Activated T-helper 17 cell treated with anti-CD3 and anti-CD28 coated beads, Interleukin-2, amount 50 U/mL, for 72 hours (primary cell): ENCODE measurements at regions not wholly inside any gene's neighbourhood (a gene's known extent, or its start where the extent isn't known, plus 50 kb on each side); places are given as distances from the start of the nearest gene placed in this dataset.

ENCODE experiments used
- ATAC-seq: fragments of 150-1000 bp; cut with Tn5 transposase; replicated peaks from 2 replicates; pipeline ENCODE4 v1.10.0; 2021; ENCODE audit warnings: mild to moderate bottlenecking, moderate library complexity
- H3K27ac Mint-ChIP-seq: one replicate; pipeline ENCODE4 v1.8.0; 2022; ENCODE audit warnings: mixed read lengths
- H3K27me3 Mint-ChIP-seq: one replicate; pipeline ENCODE4 v1.8.0; 2022; ENCODE audit warnings: mixed read lengths
- H3K36me3 Mint-ChIP-seq: one replicate; pipeline ENCODE4 v1.8.0; 2022; ENCODE audit warnings: low read depth, mild to moderate bottlenecking, mixed read lengths
- H3K4me1 Mint-ChIP-seq: one replicate; pipeline ENCODE4 v1.8.0; 2022; ENCODE audit warnings: mixed read lengths
- H3K4me3 Mint-ChIP-seq: one replicate; pipeline ENCODE4 v1.8.0; 2022; ENCODE audit warnings: mild to moderate bottlenecking, mixed read lengths
- H3K9me3 Mint-ChIP-seq: one replicate; pipeline ENCODE4 v1.8.0; 2022; ENCODE audit warnings: mixed read lengths

- ATAC-seq, result no peak
- no peaks in the 10 kb centered on the region for H3K36me3 Mint-ChIP-seq
- H3K4me3 Mint-ChIP-seq, result no peak overlapping the region
- no peak overlapping the region for H3K27ac Mint-ChIP-seq
- peaks cover 10% of the 10 kb centered on the region for H3K9me3 Mint-ChIP-seq
- H3K4me1 Mint-ChIP-seq, result no peaks in the 10 kb centered on the region
- H3K27me3 Mint-ChIP-seq, result no peaks in the 10 kb centered on the region
These were observed 50.2 kb upstream of the PLET1 start for GRCh38 chr11:112310848-112311247.

- no peaks in the 10 kb centered on the region for H3K4me1 Mint-ChIP-seq
- no peak overlapping the region for H3K4me3 Mint-ChIP-seq
- no peak for ATAC-seq
- H3K36me3 Mint-ChIP-seq, result peaks cover 20% of the 10 kb centered on the region
- H3K9me3 Mint-ChIP-seq, result no peaks in the 10 kb centered on the region
- H3K27ac Mint-ChIP-seq, result no peak overlapping the region
- no peaks in the 10 kb centered on the region for H3K27me3 Mint-ChIP-seq
These were observed 54.5 kb upstream of the PLET1 start for GRCh38 chr11:112315057-112315720.

- no peak overlapping the region for H3K4me3 Mint-ChIP-seq
- H3K4me1 Mint-ChIP-seq, result peaks cover under 1% of the 10 kb centered on the region
- H3K36me3 Mint-ChIP-seq, result peaks cover 20% of the 10 kb centered on the region
- H3K27me3 Mint-ChIP-seq, result no peaks in the 10 kb centered on the region
- no peaks in the 10 kb centered on the region for H3K9me3 Mint-ChIP-seq
- no peak overlapping the region for H3K27ac Mint-ChIP-seq
- ATAC-seq, result no peak
These were observed 55.4 kb upstream of the PLET1 start for GRCh38 chr11:112315861-112316739.

GRCh38 chr11:112316971-112317370 is 56.3 kb upstream of the PLET1 start:
- ATAC-seq, result no peak
- no peaks in the 10 kb centered on the region for H3K27me3 Mint-ChIP-seq
- no peak overlapping the region for H3K4me3 Mint-ChIP-seq
- no peaks in the 10 kb centered on the region for H3K9me3 Mint-ChIP-seq
- no peak overlapping the region for H3K27ac Mint-ChIP-seq
- H3K4me1 Mint-ChIP-seq, result peaks cover 6% of the 10 kb centered on the region
- peaks cover 20% of the 10 kb centered on the region for H3K36me3 Mint-ChIP-seq

- no peak for ATAC-seq
These were observed 57.5 kb upstream of the PLET1 start for GRCh38 chr11:112318184-112318591.

GRCh38 chr11:112318661-112319060 is 58.0 kb upstream of the PLET1 start:
- Mint-ChIP-seq H3K27ac (no peak overlapping the region), H3K27me3 (no peaks in the 10 kb centered on the region), H3K36me3 (peaks cover 20% of the 10 kb centered on the region), H3K4me3 (no peak overlapping the region), H3K9me3 (no peaks in the 10 kb centered on the region), H3K4me1 (peaks cover 12% of the 10 kb centered on the region)
- ATAC-seq, result no peak

More at GRCh38 chr11:112318184-112318591, 57.5 kb upstream of the PLET1 start:
- no peak overlapping the region for H3K4me3 Mint-ChIP-seq
- no peaks in the 10 kb centered on the region for H3K9me3 Mint-ChIP-seq
- H3K27me3 Mint-ChIP-seq, result no peaks in the 10 kb centered on the region
- H3K36me3 Mint-ChIP-seq, result peaks cover 20% of the 10 kb centered on the region
- H3K4me1 Mint-ChIP-seq, result peaks cover 12% of the 10 kb centered on the region
- peak overlapping the region; percentile 7 for H3K27ac Mint-ChIP-seq

GRCh38 chr11:112320668-112321067 is 60.0 kb upstream of the PLET1 start:
- ATAC-seq, result no peak
- Mint-ChIP-seq H3K9me3 (no peaks in the 10 kb centered on the region), H3K4me1 (peaks cover 12% of the 10 kb centered on the region), H3K4me3 (no peak overlapping the region), H3K36me3 (peaks cover 20% of the 10 kb centered on the region), H3K27ac (peak overlapping the region; percentile 42), H3K27me3 (no peaks in the 10 kb centered on the region)

GRCh38 chr11:112321501-112322172 is 61.0 kb upstream of the PLET1 start:
- H3K9me3 Mint-ChIP-seq, result no peaks in the 10 kb centered on the region
- peak overlapping the region; percentile 47 for H3K27ac Mint-ChIP-seq
- H3K27me3 Mint-ChIP-seq, result no peaks in the 10 kb centered on the region
- ATAC-seq, result peak; percentile 29
- H3K36me3 Mint-ChIP-seq, result peaks cover 20% of the 10 kb centered on the region
- H3K4me3 Mint-ChIP-seq, result no peak overlapping the region
- H3K4me1 Mint-ChIP-seq, result peaks cover 12% of the 10 kb centered on the region

GRCh38 chr11:112322173-112322790 is 61.6 kb upstream of the PLET1 start:
- Mint-ChIP-seq H3K4me3 (no peak overlapping the region), H3K36me3 (peaks cover 20% of the 10 kb centered on the region), H3K27me3 (no peaks in the 10 kb centered on the region), H3K9me3 (no peaks in the 10 kb centered on the region), H3K27ac (peak overlapping the region; percentile 47), H3K4me1 (peaks cover 12% of the 10 kb centered on the region)
- no peak for ATAC-seq

- peaks cover 6% of the 10 kb centered on the region for H3K4me1 Mint-ChIP-seq
- no peaks in the 10 kb centered on the region for H3K27me3 Mint-ChIP-seq
- H3K27ac Mint-ChIP-seq, result no peak overlapping the region
- H3K4me3 Mint-ChIP-seq, result no peak overlapping the region
- peaks cover 11% of the 10 kb centered on the region for H3K36me3 Mint-ChIP-seq
- peaks cover 10% of the 10 kb centered on the region for H3K9me3 Mint-ChIP-seq
- no peak for ATAC-seq
These were observed 73.7 kb upstream of the PLET1 start for GRCh38 chr11:112334381-112334780.

- Mint-ChIP-seq H3K9me3 (peaks cover 5% of the 10 kb centered on the region), H3K27ac (no peak overlapping the region), H3K4me3 (no peak overlapping the region), H3K4me1 (peaks cover 6% of the 10 kb centered on the region), H3K36me3 (peaks cover 5% of the 10 kb centered on the region), H3K27me3 (no peaks in the 10 kb centered on the region)
- ATAC-seq, result no peak
These were observed 75.8 kb upstream of the PLET1 start for GRCh38 chr11:112336356-112336886.

GRCh38 chr11:112339566-112339965 is 78.9 kb upstream of the PLET1 start:
- H3K4me3 Mint-ChIP-seq, result no peak overlapping the region
- no peak for ATAC-seq
- H3K9me3 Mint-ChIP-seq, result peaks cover 5% of the 10 kb centered on the region

GRCh38 chr11:112343368-112344039 is 82.8 kb upstream of the PLET1 start:
- H3K27me3 Mint-ChIP-seq, result no peaks in the 10 kb centered on the region
- H3K4me1 Mint-ChIP-seq, result peaks cover 11% of the 10 kb centered on the region
- H3K4me3 Mint-ChIP-seq, result no peak overlapping the region
- no peak for ATAC-seq
- H3K27ac Mint-ChIP-seq, result no peak overlapping the region
- no peaks in the 10 kb centered on the region for H3K36me3 Mint-ChIP-seq
- no peaks in the 10 kb centered on the region for H3K9me3 Mint-ChIP-seq

More at GRCh38 chr11:112339566-112339965, 78.9 kb upstream of the PLET1 start:
- H3K36me3 Mint-ChIP-seq, result peaks cover 5% of the 10 kb centered on the region
- no peaks in the 10 kb centered on the region for H3K27me3 Mint-ChIP-seq
- no peak overlapping the region for H3K27ac Mint-ChIP-seq
- peaks cover 8% of the 10 kb centered on the region for H3K4me1 Mint-ChIP-seq

- no peak overlapping the region for H3K4me3 Mint-ChIP-seq
- H3K9me3 Mint-ChIP-seq, result no peaks in the 10 kb centered on the region
- H3K36me3 Mint-ChIP-seq, result no peaks in the 10 kb centered on the region
- peaks cover 14% of the 10 kb centered on the region for H3K4me1 Mint-ChIP-seq
- H3K27ac Mint-ChIP-seq, result peak overlapping the region; percentile 80
- no peak for ATAC-seq
- no peaks in the 10 kb centered on the region for H3K27me3 Mint-ChIP-seq
These were observed 83.4 kb upstream of the PLET1 start for GRCh38 chr11:112344040-112344413.
